H4 (cell line): ENCODE measurements at regions not wholly inside any gene's neighbourhood (a gene's known extent, or its start where the extent isn't known, plus 50 kb on each side); places are given as distances from the start of the nearest gene placed in this dataset.
"Not testable (repeated sequence)": the region's sequence is repeated elsewhere in the genome, so short reads cannot be mapped to it uniquely, and the experiment has no call there.

ENCODE experiments used
- DNase-seq: peaks from one replicate; pipeline ENCODE4 v3.0.0-alpha.2; 2015; ENCODE audit warnings: low spot score

DNA sequence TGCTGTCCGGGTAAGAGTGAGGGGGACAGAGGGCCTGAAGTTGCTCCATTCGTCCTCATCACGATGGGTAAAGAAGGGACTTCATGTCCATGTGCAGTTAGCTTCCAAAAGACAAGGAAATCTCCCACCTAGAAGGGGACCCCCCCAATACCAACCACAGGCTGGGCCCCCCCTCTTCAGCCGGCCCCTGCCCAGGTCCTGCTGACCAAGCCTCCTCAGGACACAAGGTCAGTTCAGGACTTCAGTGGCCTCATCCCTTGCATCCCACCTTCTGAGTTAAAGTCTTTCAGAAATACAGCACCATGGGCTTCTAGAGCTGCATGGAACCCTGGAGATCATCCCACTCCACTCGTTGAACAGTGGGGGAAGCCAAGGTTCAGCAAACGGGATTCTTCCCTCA lies 115.4 kb upstream of the ERG start:
- no peak for DNase-seq

GRCh38 chr21:38614558-38614957 lies 116.3 kb upstream of the ERG start:
- DNase-seq, result no peak

DNA sequence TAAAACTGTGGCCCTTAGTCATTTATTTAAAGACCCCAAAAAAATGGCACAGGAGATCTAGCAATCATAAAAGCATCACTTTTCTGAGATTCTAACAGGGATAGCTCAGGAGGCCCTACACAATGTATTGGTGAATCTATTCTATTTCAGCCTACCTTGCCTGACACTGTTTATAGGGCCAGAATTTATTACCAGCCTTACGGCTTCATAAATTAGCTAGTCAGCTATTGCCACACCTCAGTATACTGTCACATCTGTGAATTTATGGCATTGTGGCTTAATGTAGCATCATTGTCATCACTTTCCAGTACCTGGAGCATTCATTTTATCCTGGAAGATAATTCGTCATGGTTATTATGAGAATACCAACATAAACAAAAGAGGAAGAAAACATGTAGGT lies 121.2 kb upstream of the ERG start:
- DNase-seq, result no peak

- no peak for DNase-seq
Observed at GRCh38 chr21:38619992-38620479, 121.8 kb upstream of the ERG start.

GRCh38 chr21:38621132-38621531 lies 122.9 kb upstream of the ERG start:
- no peak for DNase-seq

DNA sequence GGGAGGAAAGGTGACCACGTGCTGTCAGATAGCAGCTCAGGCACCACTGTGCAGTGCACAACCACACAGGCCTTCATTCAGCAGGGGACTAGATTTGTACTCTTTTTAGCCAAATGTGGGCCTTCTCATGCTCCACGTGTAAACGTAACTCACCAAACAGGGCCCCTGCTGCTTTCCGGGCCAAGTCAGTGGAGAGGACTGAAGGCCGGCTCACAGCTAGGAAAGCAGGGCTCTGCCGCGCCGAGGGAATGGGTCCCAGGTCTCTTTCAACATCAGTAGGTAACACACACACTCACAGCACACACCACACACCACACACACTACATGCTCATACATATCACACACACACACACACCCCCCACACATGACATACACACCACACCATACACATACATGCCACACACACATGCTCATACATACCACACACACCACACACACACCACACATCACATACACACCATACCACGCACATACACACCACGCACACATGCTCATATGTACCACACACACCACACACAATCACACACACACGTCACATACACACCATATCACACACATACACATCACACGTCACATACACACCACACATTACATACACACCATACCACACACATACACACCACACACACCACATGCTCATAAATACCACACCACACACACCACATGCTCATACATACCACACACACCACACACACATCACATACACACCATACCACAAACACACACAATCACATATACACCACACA lies 124.0 kb upstream of the ERG start:
- DNase-seq, result no peak

DNA sequence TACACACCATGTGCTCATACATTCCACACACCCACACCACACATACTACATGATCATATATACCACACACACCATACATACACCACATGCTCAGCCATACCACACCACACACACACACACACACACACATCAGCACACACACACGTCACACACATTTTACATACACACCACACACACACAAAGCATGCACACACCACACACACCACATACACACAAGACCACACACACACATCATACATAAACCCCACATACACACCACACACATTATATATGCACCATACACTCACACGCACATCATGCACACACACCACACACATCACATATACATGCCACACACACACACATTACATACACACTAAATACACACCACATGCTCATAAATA lies 124.5 kb upstream of the ERG start:
- no peak for DNase-seq

GRCh38 chr21:38623552-38623951 lies 125.3 kb upstream of the ERG start:
- no peak for DNase-seq

GRCh38 chr21:38625000-38625399 lies 126.7 kb upstream of the ERG start:
- DNase-seq, result no peak

- no peak for DNase-seq
Observed at GRCh38 chr21:38626306-38626705, 128.0 kb upstream of the ERG start.

DNA sequence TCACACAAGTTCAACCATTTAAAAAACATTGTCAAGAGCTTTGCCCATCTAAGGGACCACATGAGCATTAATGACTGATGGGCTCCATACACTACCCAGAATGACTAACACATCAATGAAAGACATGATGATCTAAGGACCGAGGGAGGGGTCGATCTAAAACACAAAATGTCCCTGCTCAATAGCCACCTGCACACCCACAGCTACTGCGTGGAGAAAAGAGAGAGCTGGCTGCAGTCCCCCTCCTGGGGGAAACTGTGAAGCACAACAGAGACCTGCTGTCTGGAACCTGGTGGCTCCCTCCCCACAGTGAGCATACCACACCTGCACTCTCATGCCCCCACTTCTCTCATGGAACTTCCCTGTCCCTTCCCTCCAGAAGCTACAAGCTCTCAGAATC lies 130.1 kb upstream of the ERG start:
- DNase-seq, result no peak

- no peak for DNase-seq
Observed at GRCh38 chr21:38631206-38631605, 132.9 kb upstream of the ERG start.

DNA sequence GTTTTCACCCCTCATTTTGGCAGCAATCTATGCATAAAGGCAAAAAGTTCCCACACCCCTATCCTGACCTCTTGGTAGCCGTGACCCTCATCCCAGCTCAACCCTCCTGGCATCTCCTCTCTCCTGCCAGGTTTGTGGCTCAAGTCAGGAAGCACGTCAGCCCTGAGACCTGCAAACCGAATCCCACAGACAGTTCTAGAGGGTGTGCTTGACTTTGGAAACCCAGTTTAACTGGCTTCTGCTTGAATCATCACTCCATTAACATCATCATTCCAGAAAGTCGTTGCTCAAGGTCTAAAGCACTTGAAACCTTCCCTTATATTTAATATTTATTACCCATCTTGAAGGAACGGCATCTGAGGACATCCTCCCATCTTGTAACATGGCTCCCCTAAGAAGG lies 133.4 kb upstream of the ERG start:
- DNase-seq, result no peak

DNA sequence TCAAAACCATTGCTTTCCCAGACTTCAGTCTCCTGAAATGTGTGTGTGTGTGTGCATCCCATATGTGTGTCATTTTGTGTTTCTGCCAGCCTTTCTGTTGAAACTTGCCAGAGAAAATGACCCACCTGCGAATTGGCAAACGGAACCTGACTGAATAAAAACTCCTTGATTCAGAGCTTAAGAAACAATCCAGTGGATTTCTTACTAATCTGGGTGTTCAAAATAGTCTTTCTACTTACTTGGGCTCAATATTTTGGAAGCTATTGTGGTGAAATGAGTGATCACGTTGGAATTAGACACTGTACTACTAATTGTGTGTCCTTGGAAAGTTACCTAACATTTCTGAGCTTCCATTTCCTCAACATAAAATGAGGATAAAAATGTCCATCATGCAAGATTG lies 138.9 kb upstream of the ERG start:
- no peak for DNase-seq

- DNase-seq, result no peak
Observed at GRCh38 chr21:38639571-38640354, 141.5 kb upstream of the ERG start.

DNA sequence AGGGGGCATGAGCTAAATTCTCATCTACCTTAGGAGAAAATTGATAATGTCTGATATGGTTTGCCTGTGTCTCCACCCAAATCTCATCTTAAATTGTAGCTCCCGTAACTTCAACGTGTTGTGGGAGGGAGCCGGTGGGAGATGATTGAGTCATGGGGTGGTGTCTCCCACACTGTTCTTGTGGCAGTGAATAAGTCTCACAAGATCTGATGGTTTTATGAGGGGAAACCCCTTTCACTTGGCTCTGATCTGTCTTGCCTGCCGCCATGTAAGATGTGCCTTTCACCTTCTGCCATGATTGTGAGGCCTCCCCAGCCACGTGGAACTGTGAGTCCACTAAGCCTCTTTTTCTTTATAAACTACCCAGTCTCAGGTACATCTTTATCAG lies 142.1 kb upstream of the ERG start:
- not testable (repeated sequence) for DNase-seq

DNA sequence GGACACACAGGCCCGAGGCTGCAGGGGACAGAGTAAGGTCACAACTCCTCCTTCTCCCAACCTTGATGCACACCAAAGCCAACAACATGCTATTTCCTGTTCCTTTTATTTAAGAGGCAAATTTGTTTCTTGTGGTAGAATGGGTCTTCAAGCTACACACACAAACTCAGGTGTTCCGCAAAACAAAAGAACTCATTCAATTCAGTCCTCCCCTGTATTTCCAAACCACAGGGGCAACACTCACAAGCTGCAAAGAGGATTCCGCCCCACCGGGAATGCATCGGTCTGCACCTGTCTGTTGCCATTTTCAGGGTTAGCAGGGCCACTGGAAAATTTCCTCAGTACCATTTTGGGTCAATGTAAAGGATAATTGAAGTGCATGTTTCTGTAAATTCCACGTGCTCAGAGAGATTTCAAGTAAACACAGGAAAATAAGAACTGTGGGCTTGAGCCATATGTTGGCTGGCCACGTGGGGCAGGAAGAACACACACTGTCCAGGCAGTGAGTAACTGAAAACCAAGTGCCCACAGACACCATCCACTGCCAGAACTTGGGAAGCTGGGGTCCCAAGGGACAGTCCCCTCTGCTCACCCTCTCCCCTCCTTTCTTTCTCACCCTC lies 145.2 kb upstream of the ERG start:
- no peak for DNase-seq

DNA sequence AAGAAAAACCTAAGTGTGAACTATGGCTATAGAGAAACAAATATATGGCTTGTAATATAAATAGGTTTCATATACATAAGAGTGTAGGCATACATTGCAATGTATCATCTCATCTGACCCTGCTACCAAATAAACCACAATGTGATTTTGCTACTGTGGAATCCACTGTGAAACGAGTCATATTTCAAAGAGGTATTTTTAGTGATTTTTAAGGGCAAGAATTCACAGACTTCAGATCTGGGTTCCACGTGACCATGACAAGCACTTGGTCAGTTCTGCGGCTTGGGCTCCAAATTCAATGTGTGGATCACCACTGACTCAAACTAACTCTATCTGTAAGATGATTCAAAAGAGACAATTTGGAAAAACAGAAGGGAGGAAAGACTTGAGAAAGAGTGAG lies 147.0 kb upstream of the ERG start:
- no peak for DNase-seq

DNA sequence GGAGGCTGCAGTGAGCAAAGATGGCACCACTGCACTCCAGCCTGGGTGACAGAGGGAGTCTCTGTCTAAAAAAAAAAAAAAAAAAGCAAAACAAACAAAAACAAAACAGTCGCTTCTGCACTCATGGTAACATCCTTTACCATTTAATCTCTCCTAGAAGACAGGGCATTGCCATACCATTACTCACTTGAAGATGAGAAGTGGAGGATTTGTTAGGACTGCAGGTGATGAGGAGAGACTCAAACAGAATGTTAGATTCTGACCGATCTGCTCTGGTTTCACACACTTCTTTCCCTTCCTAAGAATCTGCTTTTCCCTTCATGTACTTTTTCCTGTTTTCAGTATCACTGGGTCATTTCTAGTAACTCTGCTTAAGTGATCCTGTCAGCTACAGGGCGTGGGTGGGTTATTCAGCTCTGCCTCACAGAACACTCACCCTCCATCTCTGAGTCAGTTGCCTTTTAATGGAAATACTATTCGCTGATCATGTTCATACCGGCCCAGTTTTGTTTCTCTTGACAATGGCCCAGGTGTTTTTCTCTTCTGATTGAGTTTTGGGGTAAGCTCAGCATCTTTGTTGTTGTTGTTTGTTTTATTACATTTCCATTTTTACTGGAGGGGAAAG lies 148.0 kb upstream of the ERG start:
- DNase-seq, result no peak

GRCh38 chr21:38649120-38649519 lies 150.8 kb upstream of the ERG start:
- DNase-seq, result no peak

DNA sequence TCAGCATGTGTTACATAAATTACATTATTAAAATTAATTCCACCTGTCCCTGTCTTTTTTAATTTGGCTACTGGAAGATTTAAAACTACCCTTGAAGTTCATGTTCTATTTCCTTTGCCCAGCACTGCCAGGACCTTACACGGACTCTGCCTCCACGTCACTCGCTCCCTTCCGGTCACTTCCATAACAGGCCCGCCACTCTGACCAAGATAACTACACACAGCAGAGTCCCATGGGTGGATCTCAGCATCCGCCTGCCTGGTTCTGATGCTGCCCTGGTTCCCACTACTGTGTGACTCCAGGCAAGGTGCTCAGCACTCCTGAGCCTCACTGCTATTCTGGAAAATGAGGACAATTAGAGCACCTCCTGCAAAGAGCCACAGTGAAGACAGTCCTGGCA lies 153.3 kb upstream of the ERG start:
- DNase-seq, result no peak

DNA sequence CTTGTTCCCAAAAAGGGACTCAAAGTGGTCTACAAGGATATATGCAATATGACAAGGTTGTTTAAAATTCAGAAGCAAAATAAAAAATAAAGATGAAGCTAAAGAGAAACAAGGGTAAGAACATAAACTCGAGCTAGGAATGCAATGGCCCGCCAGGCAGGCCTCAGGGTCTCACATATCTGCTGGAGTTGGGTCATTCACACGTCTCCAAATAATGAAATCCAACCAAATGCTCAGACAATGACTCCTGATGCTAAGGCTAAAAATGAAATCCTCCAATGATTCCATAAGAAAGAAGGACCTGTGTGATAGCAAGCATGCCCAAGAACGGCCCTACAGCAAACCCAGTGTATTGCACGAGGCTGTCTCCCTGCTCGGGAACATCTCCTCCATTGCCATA lies 153.3 kb upstream of the ETS2 start:
- no peak for DNase-seq

DNA sequence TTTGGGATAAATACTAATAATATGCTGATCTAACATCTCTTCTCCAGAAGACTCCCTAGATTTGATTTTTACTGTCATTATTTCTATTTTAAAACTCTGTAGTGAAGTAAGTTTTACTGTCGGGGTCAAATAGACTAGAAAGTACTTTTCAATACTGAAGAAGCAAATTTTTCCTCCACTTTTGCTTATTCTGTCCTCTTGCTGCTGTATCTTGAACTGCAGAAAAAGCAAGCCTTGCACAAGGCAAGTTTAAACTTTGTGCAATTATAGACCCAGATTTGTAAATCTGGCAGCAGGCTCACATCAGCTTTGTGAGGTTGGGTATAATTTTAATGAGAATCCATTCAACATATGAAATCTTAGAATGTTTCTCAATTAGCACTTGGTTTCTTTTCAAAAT lies 151.1 kb upstream of the ETS2 start:
- DNase-seq, result no peak
